Spleen (tissue), 7 donors: ENCODE measurements at regions not wholly inside any gene's neighbourhood (a gene's known extent, or its start where the extent isn't known, plus 50 kb on each side); places are given as distances from the start of the nearest gene placed in this dataset.

ENCODE experiments used
- CTCF ChIP-seq, 11 experiments: fragments of 200-600 bp in 7 of 11; fragments of 450-650 bp in 4 of 11; sonication (generic) in 4 of 11; IDR thresholded peaks in 8 of 11; conservative IDR thresholded peaks in 3 of 11; 1 replicate in 7 of 11; 2 replicates in 4 of 11; pipeline versions ENCODE4 v1.4.0 to v1.8.0; 2016 to 2021; ENCODE audit warnings: antibody characterized with exemption in 11 of 11, inconsistent platforms in 4 of 11, mild to moderate bottlenecking in 1 of 11
- POLR2A ChIP-seq, 3 donors: fragments of 450-650 bp; IDR thresholded peaks; one replicate each; pipeline ENCODE4 v1.5.1; 2017; ENCODE audit warnings: antibody characterized with exemption in 3 of 3, mild to moderate bottlenecking in 1 of 3
- donor health status: DM: no; HTN: no; CAD: no; lungs with moderate emphysema.
- donor health status: DM: no; HTN: no; CAD: no.
- donor health status: DM: no; HTN: no; CAD: no.

DNA sequence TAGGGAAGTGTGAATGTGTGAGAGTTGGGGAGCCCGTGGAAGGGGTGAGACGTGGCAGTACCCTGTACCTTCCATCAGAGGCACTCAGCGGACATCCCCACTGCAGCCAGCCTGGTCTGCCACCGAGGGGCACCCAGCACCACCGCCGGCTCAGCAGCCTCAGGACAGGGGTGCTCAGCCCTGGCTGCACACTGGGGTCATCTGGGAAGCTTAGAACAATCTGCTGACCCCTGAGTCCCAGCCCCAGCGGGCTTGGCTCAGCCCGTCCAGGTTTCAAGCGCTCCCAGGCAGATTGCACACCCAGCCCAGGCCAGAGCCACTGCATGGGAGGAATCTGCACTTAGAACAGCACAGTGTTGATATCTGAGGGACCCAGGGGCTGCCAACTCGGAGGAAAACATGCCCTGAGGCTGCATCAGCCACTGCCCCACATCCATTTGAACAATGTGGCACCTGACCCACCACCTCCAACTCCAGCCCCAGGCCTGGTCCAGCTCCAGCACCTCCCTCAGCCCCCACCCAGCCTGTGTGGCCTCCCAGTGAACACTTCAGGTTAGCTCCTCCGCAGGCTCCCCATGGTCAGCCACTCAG, 147.1 kb upstream of the OTOS start:
- no peak for TF ChIP-seq CTCF (IDR thresholded peaks at IDR 0.05 in 8 of 11, conservative IDR thresholded peaks at IDR 0.05 in 3 of 11)
- TF ChIP-seq POLR2A (IDR thresholded peaks at IDR 0.05): no peak
